Testis (tissue), 2 donors: ENCODE measurements at regions not wholly inside any gene's neighbourhood (a gene's known extent, or its start where the extent isn't known, plus 50 kb on each side); places are given as distances from the start of the nearest gene placed in this dataset.

Experiments
- POLR2A ChIP-seq: fragments of 450-650 bp; IDR thresholded peaks from one replicate; pipeline ENCODE4 v1.6.1; 2017; ENCODE audit warnings: antibody characterized with exemption, mild to moderate bottlenecking, moderate library complexity
- TF ChIP-seq, protein P1 (sequence below), 3 experiments: fragments of 450-650 bp in 2 of 3; fragments of 200-600 bp in 1 of 3; sonication (generic) in 1 of 3; IDR thresholded peaks; one replicate each; pipeline ENCODE4 v1.5.1; 2016 to 2019; ENCODE audit warnings: antibody characterized with exemption in 3 of 3, mild to moderate bottlenecking in 2 of 3, moderate library complexity in 1 of 3

GRCh38 chr11:71192629-71193028 is 59.7 kb downstream of the SHANK2 start:
- TF ChIP-seq, protein P1, sequence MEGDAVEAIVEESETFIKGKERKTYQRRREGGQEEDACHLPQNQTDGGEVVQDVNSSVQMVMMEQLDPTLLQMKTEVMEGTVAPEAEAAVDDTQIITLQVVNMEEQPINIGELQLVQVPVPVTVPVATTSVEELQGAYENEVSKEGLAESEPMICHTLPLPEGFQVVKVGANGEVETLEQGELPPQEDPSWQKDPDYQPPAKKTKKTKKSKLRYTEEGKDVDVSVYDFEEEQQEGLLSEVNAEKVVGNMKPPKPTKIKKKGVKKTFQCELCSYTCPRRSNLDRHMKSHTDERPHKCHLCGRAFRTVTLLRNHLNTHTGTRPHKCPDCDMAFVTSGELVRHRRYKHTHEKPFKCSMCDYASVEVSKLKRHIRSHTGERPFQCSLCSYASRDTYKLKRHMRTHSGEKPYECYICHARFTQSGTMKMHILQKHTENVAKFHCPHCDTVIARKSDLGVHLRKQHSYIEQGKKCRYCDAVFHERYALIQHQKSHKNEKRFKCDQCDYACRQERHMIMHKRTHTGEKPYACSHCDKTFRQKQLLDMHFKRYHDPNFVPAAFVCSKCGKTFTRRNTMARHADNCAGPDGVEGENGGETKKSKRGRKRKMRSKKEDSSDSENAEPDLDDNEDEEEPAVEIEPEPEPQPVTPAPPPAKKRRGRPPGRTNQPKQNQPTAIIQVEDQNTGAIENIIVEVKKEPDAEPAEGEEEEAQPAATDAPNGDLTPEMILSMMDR (IDR thresholded peaks at IDR 0.05): no peak
- no peak for TF ChIP-seq POLR2A
